ENCODE measurements at regions not wholly inside any gene's neighbourhood (a gene's known extent, or its start where the extent isn't known, plus 50 kb on each side); places are given as distances from the start of the nearest gene placed in this dataset.

- no peaks in the 10 kb centered on the region for H3K36me3 Mint-ChIP-seq (ENCODE audit: insufficient read depth, unreplicated experiment)
These were observed 120.4 kb upstream of the GGTLC1 start for GRCh38 chr20:24109008-24109407.

GRCh38 chr20:24108581-24108980, 120.0 kb upstream of the GGTLC1 start:
- Histone ChIP-seq H3K9me3 (no peaks in the 10 kb centered on the region), H3K36me3 (ENCODE audit: control insufficient read depth, insufficient read depth, low read length) (no peaks in the 10 kb centered on the region), H3K27me3 (replicated peaks; ENCODE audit: control insufficient read depth, insufficient read depth, low read length) (no peaks in the 10 kb centered on the region; the same call in 1 of the 2 replicates), H3K4me3 (ENCODE audit: low read depth, low read length) (no peak overlapping the region), H3K4me1 (peaks cover 6% of the 10 kb centered on the region; the same call in 1 of the 2 replicates)
- BruUV-seq (replicated peaks) = no TSS peak
- H3K9me3 Mint-ChIP-seq (ENCODE audit: unreplicated experiment) = no peaks in the 10 kb centered on the region
- no peak overlapping the region for H3K4me3 Mint-ChIP-seq (ENCODE audit: unreplicated experiment)
- no peaks in the 10 kb centered on the region for H3K36me3 Mint-ChIP-seq (ENCODE audit: insufficient read depth, unreplicated experiment)
- TF ChIP-seq CTCF (IDR thresholded peaks at IDR 0.05; ENCODE audit: insufficient read depth in 1 of 2, low read depth in 1 of 2, low read length in 1 of 2, severe bottlenecking in 1 of 2, unreplicated experiment in 1 of 2) = no peak
- intact Hi-C loops (cut with micrococcal nuclease; ENCODE audit: unreplicated experiment) = no loop called here
- no peak overlapping the region for H3K27ac Mint-ChIP-seq (ENCODE audit: unreplicated experiment)
- no peak for DNase-seq
- H3K4me1 Mint-ChIP-seq (ENCODE audit: low read depth, unreplicated experiment) = no peaks in the 10 kb centered on the region
- POLR2A ChIA-PET = no interaction called here
- CTCF ChIA-PET = no interaction called here
- H3K27me3 Mint-ChIP-seq (ENCODE audit: insufficient read depth, unreplicated experiment) = no peaks in the 10 kb centered on the region

More at GRCh38 chr20:24109008-24109407, 120.4 kb upstream of the GGTLC1 start:
- Histone ChIP-seq H3K4me3 (ENCODE audit: low read depth, low read length) (no peak overlapping the region), H3K36me3 (ENCODE audit: control insufficient read depth, insufficient read depth, low read length) (no peaks in the 10 kb centered on the region), H3K27me3 (replicated peaks; ENCODE audit: control insufficient read depth, insufficient read depth, low read length) (no peaks in the 10 kb centered on the region; the same call in 1 of the 2 replicates), H3K9me3 (no peaks in the 10 kb centered on the region), H3K4me1 (peaks cover 6% of the 10 kb centered on the region; the same call in 1 of the 2 replicates)
- H3K4me1 Mint-ChIP-seq (ENCODE audit: low read depth, unreplicated experiment) = no peaks in the 10 kb centered on the region
- no peak for DNase-seq
- no peaks in the 10 kb centered on the region for H3K9me3 Mint-ChIP-seq (ENCODE audit: unreplicated experiment)
- BruUV-seq (replicated peaks) = no TSS peak
- intact Hi-C loops (cut with micrococcal nuclease; ENCODE audit: unreplicated experiment) = no loop called here
- no peaks in the 10 kb centered on the region for H3K27me3 Mint-ChIP-seq (ENCODE audit: insufficient read depth, unreplicated experiment)
- H3K4me3 Mint-ChIP-seq (ENCODE audit: unreplicated experiment) = no peak overlapping the region
- no peak for TF ChIP-seq CTCF (IDR thresholded peaks at IDR 0.05; ENCODE audit: insufficient read depth in 1 of 2, low read depth in 1 of 2, low read length in 1 of 2, severe bottlenecking in 1 of 2, unreplicated experiment in 1 of 2)
- POLR2A ChIA-PET = no interaction called here
- no peak overlapping the region for H3K27ac Mint-ChIP-seq (ENCODE audit: unreplicated experiment)
- CTCF ChIA-PET = no interaction called here

GRCh38 chr20:24106801-24107445, 118.3 kb upstream of the GGTLC1 start:
- no peaks in the 10 kb centered on the region for H3K36me3 Mint-ChIP-seq (ENCODE audit: insufficient read depth, unreplicated experiment)

More at GRCh38 chr20:24106801-24107445, 118.3 kb upstream of the GGTLC1 start:
- CTCF ChIA-PET = no interaction called here
- peaks cover 6% of the 10 kb centered on the region; the same call in 1 of the 2 replicates for H3K4me1 ChIP-seq
- no TSS peak for BruUV-seq (replicated peaks)
- intact Hi-C loops (cut with micrococcal nuclease; ENCODE audit: unreplicated experiment) = no loop called here
- Mint-ChIP-seq H3K4me1 (ENCODE audit: low read depth, unreplicated experiment) (no peaks in the 10 kb centered on the region), H3K4me3 (ENCODE audit: unreplicated experiment) (no peak overlapping the region), H3K27me3 (ENCODE audit: insufficient read depth, unreplicated experiment) (no peaks in the 10 kb centered on the region), H3K9me3 (ENCODE audit: unreplicated experiment) (no peaks in the 10 kb centered on the region), H3K27ac (ENCODE audit: unreplicated experiment) (no peak overlapping the region)
- no peaks in the 10 kb centered on the region for H3K36me3 ChIP-seq (ENCODE audit: control insufficient read depth, insufficient read depth, low read length)
- no peak for TF ChIP-seq CTCF (IDR thresholded peaks at IDR 0.05; ENCODE audit: insufficient read depth in 1 of 2, low read depth in 1 of 2, low read length in 1 of 2, severe bottlenecking in 1 of 2, unreplicated experiment in 1 of 2)
- no peaks in the 10 kb centered on the region for H3K9me3 ChIP-seq
- POLR2A ChIA-PET = no interaction called here
- H3K27me3 ChIP-seq (replicated peaks; ENCODE audit: control insufficient read depth, insufficient read depth, low read length) = no peaks in the 10 kb centered on the region
- H3K4me3 ChIP-seq (ENCODE audit: low read depth, low read length) = no peak overlapping the region
- no peak for DNase-seq

Measured in Caco-2 (cell line).